A673 (cell line): ENCODE measurements at regions not wholly inside any gene's neighbourhood (a gene's known extent, or its start where the extent isn't known, plus 50 kb on each side); places are given as distances from the start of the nearest gene placed in this dataset.

ENCODE experiments used
- BruUV-seq: library from RNA; stranded (reverse); fragments of 400-500 nt; replicated peaks from 2 replicates; lab custom pipeline; 2021; lab: Mats Ljungman, UMichigan
- CTCF ChIA-PET: fragments of 300-600 bp; sonication (Branson Sonifier 250); formaldehyde crosslinking; loops from one replicate; lab custom pipeline; 2022; ENCODE audit warnings: antibody characterized with exemption; lab: Charles Lee
- POLR2A ChIA-PET: fragments of 300-600 bp; sonication (Branson Sonifier 250); formaldehyde crosslinking; loops from one replicate; lab custom pipeline; 2022; ENCODE audit warnings: antibody characterized with exemption; ENCODE audit not compliant: low non-redundant PET; lab: Charles Lee
- DNase-seq: peaks from one replicate; pipeline ENCODE4 v3.0.0-alpha.2; 2015; ENCODE audit warnings: low spot score
- H3K27ac ChIP-seq: fragments of 200-600 bp; sonication (generic); 2 replicates; pipeline ENCODE4 v1.5.1; 2016; ENCODE audit warnings: mixed run types, low read depth, mild to moderate bottlenecking, mixed read lengths, antibody characterized with exemption, low read length; ENCODE audit not compliant: poor library complexity, severe bottlenecking
- H3K27me3 ChIP-seq: fragments of 200-600 bp; sonication (generic); replicated peaks from 2 replicates; pipeline ENCODE4 v1.6.1; 2017; ENCODE audit warnings: mixed run types, low read depth, mild to moderate bottlenecking, mixed read lengths, antibody characterized with exemption, low read length; ENCODE audit not compliant: insufficient read depth, poor library complexity
- H3K36me3 ChIP-seq: fragments of 200-600 bp; sonication (generic); 2 replicates; pipeline ENCODE4 v1.6.1; 2016; ENCODE audit warnings: mixed run types, mild to moderate bottlenecking, mixed read lengths, antibody characterized with exemption, low read length; ENCODE audit not compliant: insufficient read depth, poor library complexity, severe bottlenecking
- H3K4me1 ChIP-seq: fragments of 200-600 bp; sonication (generic); 2 replicates; pipeline ENCODE4 v1.6.1; 2017; ENCODE audit warnings: mixed run types, mild to moderate bottlenecking, mixed read lengths, antibody characterized with exemption, low read length; ENCODE audit not compliant: insufficient read depth, poor library complexity, severe bottlenecking
- H3K4me3 ChIP-seq: fragments of 200-600 bp; sonication (generic); 2 replicates; pipeline ENCODE4 v1.5.1; 2016; ENCODE audit warnings: low read depth, mixed run types, mild to moderate bottlenecking, mixed read lengths, low read length; ENCODE audit not compliant: poor library complexity, severe bottlenecking
- H3K9me3 ChIP-seq: fragments of 200-600 bp; sonication (generic); 2 replicates; pipeline ENCODE4 v1.6.1; 2016; ENCODE audit warnings: mixed run types, low read depth, mild to moderate bottlenecking, mixed read lengths, antibody characterized with exemption, low read length; ENCODE audit not compliant: poor library complexity, severe bottlenecking
- CTCF ChIP-seq: fragments of 300-800, 200-600 bp; sonication (generic); conservative IDR thresholded peaks from 2 replicates; pipeline ENCODE4 v1.5.1; 2017; ENCODE audit warnings: low read depth, mild to moderate bottlenecking, antibody characterized with exemption, low read length, moderate library complexity, mixed read lengths
- EZH2 ChIP-seq: fragments of 200-600 bp; sonication (generic); IDR thresholded peaks from 2 replicates; pipeline ENCODE4 v1.6.1; 2017; ENCODE audit warnings: borderline replicate concordance, low read depth, mild to moderate bottlenecking, mixed read lengths, antibody characterized with exemption, low read length; ENCODE audit not compliant: poor library complexity, severe bottlenecking
- intact Hi-C: fragments of 100-400 bp; cut with micrococcal nuclease; formaldehyde crosslinking; loops from one replicate; pipeline ENCODE4 v1.10.0; 2022; ENCODE audit not compliant: unreplicated experiment

- ChIA-PET CTCF (no interaction called here), POLR2A (no interaction called here)
- no peak for DNase-seq
- Histone ChIP-seq H3K9me3 (no peaks in the 10 kb centered on the region), H3K4me1 (no peaks in the 10 kb centered on the region), H3K27me3 (no peaks in the 10 kb centered on the region), H3K4me3 (no peak overlapping the region), H3K36me3 (no peaks in the 10 kb centered on the region), H3K27ac (no peak overlapping the region)
- no TSS peak for BruUV-seq
- intact Hi-C loops, result no loop called here
- TF ChIP-seq CTCF, result no peak
- TF ChIP-seq EZH2, result no peak
Measured at GRCh38 chr16:17567455-17567854, 96.7 kb upstream of the XYLT1 start.

GRCh38 chr16:17566656-17567450 is 96.1 kb upstream of the XYLT1 start:
- intact Hi-C loops, result no loop called here
- ChIA-PET CTCF (no interaction called here), POLR2A (no interaction called here)
- H3K9me3 ChIP-seq, result no peaks in the 10 kb centered on the region
- no peak overlapping the region for H3K27ac ChIP-seq
- no peak for TF ChIP-seq CTCF
- no peak for TF ChIP-seq EZH2
- no peak overlapping the region for H3K4me3 ChIP-seq
- no peak for DNase-seq
- H3K27me3 ChIP-seq, result no peaks in the 10 kb centered on the region
- no peaks in the 10 kb centered on the region for H3K36me3 ChIP-seq
- BruUV-seq, result no TSS peak
- H3K4me1 ChIP-seq, result no peaks in the 10 kb centered on the region

GRCh38 chr16:17566075-17566474 is 95.3 kb upstream of the XYLT1 start:
- H3K4me3 ChIP-seq, result no peak overlapping the region
- no peaks in the 10 kb centered on the region for H3K27me3 ChIP-seq
- no peaks in the 10 kb centered on the region for H3K4me1 ChIP-seq
- no peaks in the 10 kb centered on the region for H3K36me3 ChIP-seq
- CTCF ChIA-PET, result no interaction called here
- H3K27ac ChIP-seq, result no peak overlapping the region
- no peaks in the 10 kb centered on the region for H3K9me3 ChIP-seq
- POLR2A ChIA-PET, result no interaction called here
- DNase-seq, result no peak
- TF ChIP-seq EZH2 (no peak), CTCF (no peak)
- intact Hi-C loops, result no loop called here
- no TSS peak for BruUV-seq
